Epithelial cell of proximal tubule (primary cell): ENCODE measurements at regions not wholly inside any gene's neighbourhood (a gene's known extent, or its start where the extent isn't known, plus 50 kb on each side); places are given as distances from the start of the nearest gene placed in this dataset.

ENCODE experiments used
- DNase-seq: peaks from one replicate; pipeline ENCODE4 v3.0.0-alpha.2; 2011; ENCODE audit warnings: low read depth
- H3K4me3 ChIP-seq: 2 replicates; pipeline ENCODE4 v1.5.1; 2011; ENCODE audit warnings: low read depth, mild to moderate bottlenecking, low read length
- CTCF ChIP-seq: conservative IDR thresholded peaks from 2 replicates; pipeline ENCODE4 v1.5.1; 2012; ENCODE audit warnings: low read depth, mild to moderate bottlenecking, low read length

DNA sequence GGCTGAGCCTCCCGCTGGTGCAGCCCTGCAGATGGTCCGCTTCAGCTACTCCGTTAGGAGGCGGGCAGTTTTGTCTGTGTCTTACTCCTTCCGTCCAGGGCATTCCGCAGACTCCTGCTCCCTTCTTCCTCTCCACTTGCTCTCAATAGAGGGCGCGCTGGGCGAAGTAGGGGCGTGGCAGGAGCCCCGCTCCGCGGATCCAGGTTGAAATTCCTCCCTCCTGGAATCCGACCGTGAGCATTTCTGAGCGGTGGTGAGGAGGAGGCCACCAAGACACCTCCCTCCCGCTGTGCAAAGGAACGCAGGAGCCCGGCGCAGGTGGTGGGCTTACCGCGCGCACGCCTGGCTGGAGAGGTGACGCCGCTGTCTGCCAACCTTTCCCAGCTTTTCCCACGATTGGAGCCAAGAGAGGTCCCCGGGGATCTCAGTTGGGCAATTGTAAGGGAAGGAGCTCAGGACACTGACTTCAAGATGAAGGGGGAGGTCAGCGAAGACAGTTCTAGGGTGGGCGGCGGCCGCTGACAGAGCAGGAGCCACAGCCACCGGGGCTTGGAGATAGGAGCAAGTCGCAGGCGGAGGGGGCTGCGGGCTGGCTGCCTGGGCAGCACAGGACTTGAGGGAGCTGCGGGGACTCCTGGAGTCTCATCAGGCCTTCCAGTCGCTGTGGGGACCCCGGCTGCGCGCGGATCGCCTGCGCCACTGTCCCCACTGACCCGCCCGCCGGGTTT, 1011.3 kb downstream of the XPNPEP1 start:
- DNase-seq = peak; percentile 25
- peak overlapping the region; percentile 72 for H3K4me3 ChIP-seq
- peak; percentile 81 for TF ChIP-seq CTCF

DNA sequence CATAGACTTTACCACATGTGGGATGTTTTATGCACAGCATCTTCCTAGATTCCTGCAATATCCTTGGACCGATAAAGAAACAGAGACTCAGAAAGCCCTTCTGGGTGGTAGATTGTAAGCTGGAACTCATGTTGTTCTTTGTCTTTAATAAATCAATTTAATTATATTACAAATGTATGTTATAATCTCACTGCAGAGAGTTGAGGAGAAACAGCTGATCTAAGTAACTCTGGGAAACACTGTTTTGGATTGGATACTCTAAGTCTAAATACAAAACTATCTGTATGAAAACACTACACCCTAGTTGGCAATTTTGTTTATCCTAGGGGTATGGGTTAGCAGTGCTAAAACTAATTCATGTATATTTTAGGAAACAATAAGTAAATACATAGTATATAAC, 1015.2 kb downstream of the XPNPEP1 start:
- TF ChIP-seq CTCF = no peak
- no peak for DNase-seq
- H3K4me3 ChIP-seq = no peak overlapping the region

- DNase-seq = no peak
- TF ChIP-seq CTCF = no peak
These were observed 1017.5 kb downstream of the XPNPEP1 start for GRCh38 chr10:108905821-108906220.

DNA sequence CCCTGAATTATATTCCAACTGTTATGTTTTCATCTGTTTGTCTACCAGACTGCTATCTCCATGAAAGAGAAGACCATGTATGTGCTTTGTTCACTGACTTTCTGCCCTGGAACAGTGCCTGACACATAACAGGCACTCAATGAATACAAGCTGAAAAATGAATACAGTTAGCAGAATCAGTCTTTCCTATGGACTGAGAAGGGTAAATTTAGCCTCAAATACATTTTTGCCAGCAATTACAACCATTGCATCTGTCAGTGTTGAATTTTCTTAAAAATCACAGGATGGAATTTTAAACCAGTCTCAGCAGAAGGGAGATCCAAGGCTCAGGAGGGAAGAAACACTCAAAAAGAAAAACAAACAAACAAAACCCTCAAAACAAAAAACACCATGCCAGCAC, 1018.1 kb downstream of the XPNPEP1 start:
- DNase-seq = no peak
- no peak overlapping the region for H3K4me3 ChIP-seq
- no peak for TF ChIP-seq CTCF

More at GRCh38 chr10:108905821-108906220, 1017.5 kb downstream of the XPNPEP1 start:
- no peak overlapping the region for H3K4me3 ChIP-seq

DNA sequence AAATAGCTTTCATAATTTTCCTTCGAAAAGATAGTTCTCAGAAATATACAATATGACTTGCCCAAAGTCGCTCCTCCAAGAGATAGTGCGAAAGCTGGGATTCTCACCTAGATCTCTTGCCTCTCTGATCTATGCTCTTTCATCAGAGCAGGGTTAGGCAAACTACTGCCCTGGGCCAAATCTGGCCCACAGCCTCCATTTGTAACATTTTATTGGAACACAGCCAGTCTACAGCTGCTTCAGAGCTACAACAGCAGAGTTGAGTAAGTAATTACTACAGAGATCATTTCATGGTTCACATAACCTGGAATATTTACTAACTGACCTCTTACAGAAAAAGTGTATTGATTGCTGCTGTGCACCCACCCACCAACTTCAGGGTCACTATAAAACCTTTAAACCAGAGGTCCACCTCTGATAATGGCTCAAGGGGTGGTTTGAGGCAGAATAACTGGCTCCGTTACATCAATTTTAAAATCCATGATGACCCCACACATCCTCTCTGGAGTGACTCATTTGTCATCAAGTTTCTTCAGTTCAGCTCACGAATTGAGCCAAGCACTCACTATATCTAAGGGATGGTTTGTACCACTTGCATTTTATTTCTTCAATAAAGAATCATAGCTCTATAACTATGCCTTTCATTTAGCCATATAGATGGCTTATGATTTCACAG, 1019.0 kb downstream of the XPNPEP1 start:
- H3K4me3 ChIP-seq = no peak overlapping the region
- DNase-seq = peak; percentile 50
- no peak for TF ChIP-seq CTCF

- TF ChIP-seq CTCF = no peak
- no peak overlapping the region for H3K4me3 ChIP-seq
- no peak for DNase-seq
These were observed 1020.6 kb downstream of the XPNPEP1 start for GRCh38 chr10:108902619-108903285.
